ENCODE measurements at regions not wholly inside any gene's neighbourhood (a gene's known extent, or its start where the extent isn't known, plus 50 kb on each side); places are given as distances from the start of the nearest gene placed in this dataset.

- DNase-seq (ENCODE audit: extremely low read depth, low read depth), result no peak
- TF ChIP-seq CTCF (IDR thresholded peaks at IDR 0.05; ENCODE audit: low read depth, low read length), result no peak
Observed at GRCh38 chr5:156182174-156182967, 144.6 kb upstream of the SGCD start.

- DNase-seq (ENCODE audit: extremely low read depth, low read depth), result no peak
- TF ChIP-seq CTCF (IDR thresholded peaks at IDR 0.05; ENCODE audit: low read depth, low read length), result no peak
Observed at GRCh38 chr5:156186760-156187159, 140.2 kb upstream of the SGCD start.

DNA sequence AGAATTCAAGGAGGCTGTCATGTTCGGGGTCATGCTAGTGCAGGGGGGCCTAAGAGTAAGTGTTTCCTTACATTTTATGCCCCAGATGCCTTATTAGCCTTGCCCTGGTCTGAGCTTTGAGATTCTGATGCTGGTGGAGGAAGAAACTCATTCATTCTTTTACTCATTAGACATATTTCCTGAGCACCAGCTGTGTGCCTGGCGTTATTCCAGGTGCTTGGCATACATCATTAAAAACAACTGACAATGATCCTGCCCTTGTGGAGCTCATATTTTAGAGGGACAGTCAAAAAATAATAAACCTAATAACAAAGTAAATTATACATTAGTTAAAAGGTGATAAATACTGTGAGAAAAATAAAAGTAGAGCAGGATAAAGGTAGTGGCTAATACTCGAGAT, 138.9 kb upstream of the SGCD start:
- TF ChIP-seq CTCF (IDR thresholded peaks at IDR 0.05; ENCODE audit: low read depth, low read length), result no peak
- no peak for DNase-seq (ENCODE audit: extremely low read depth, low read depth)

- DNase-seq (ENCODE audit: extremely low read depth, low read depth), result no peak
- TF ChIP-seq CTCF (IDR thresholded peaks at IDR 0.05; ENCODE audit: low read depth, low read length), result no peak
Observed at GRCh38 chr5:156189628-156190027, 137.3 kb upstream of the SGCD start.

DNA sequence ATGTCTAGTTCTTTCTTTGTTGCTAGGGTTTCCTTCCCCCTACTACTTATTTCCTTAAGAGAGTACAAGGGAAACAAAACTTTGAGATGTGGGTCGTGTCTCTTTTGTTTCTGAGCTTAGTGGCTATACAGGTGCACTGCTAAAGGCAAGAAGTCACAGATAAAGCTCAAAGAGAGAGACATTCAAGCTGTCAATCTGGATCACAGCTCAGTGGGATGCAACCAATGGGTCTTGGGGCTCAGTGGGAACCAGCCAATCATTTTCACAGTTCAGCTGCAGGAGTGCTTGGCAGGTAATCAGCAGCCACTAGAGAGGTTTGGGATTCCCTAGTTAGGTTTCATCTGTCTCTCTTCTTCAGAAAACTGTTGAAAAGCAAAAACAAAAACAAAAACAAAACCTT, 135.4 kb upstream of the SGCD start:
- TF ChIP-seq CTCF (IDR thresholded peaks at IDR 0.05; ENCODE audit: low read depth, low read length), result no peak

DNA sequence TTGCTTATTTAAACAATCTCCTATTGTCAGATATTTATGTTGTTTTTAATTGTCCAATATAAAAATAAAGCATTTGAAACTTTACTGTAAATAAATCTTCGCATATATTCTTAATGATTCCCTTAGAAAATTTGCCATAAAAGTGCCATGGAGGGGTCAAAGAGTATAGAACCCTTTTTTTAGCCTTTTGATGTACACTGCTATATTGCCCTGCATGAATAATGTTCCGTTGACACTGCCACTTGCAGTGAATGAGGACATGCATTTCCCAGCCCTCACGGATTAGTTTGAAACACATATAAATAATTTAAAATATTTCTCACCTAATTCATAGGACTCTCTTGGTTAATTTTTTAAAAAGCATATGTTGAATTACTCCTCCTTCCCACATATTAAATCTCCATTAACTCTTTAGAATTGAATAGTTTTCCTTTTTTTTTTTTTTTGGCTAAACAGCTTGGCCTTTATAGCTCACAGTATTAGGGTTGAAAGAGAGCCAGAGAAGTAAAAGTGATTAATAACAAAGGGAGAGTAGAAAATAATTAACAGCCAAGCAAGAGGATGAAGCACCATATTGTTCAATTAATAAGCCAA, 129.8 kb upstream of the SGCD start:
- DNase-seq (ENCODE audit: extremely low read depth, low read depth), result no peak
- no peak for TF ChIP-seq CTCF (IDR thresholded peaks at IDR 0.05; ENCODE audit: low read depth, low read length)

More for the DNA sequence above, 135.4 kb upstream of the SGCD start:
- DNase-seq (ENCODE audit: extremely low read depth, low read depth), result no peak

GRCh38 chr5:156199045-156199444, 127.9 kb upstream of the SGCD start:
- no peak for DNase-seq (ENCODE audit: extremely low read depth, low read depth)
- no peak for TF ChIP-seq CTCF (IDR thresholded peaks at IDR 0.05; ENCODE audit: low read depth, low read length)

All from AG09319 (cell line).